Mesendoderm (in vitro differentiated cells): ENCODE measurements at regions not wholly inside any gene's neighbourhood (a gene's known extent, or its start where the extent isn't known, plus 50 kb on each side); places are given as distances from the start of the nearest gene placed in this dataset.
"Not testable (repeated sequence)": the region's sequence is repeated elsewhere in the genome, so short reads cannot be mapped to it uniquely, and the experiment has no call there.

Experiments
- DNase-seq: peaks from one replicate; pipeline ENCODE4 v3.0.0; 2013
- H2AK5ac ChIP-seq: 2 replicates; pipeline ENCODE4 v1.6.1; 2013; ENCODE audit warnings: low read length, inconsistent platforms
- H2BK120ac ChIP-seq: 2 replicates; pipeline ENCODE4 v1.6.1; 2013; ENCODE audit warnings: low read depth, mild to moderate bottlenecking, low read length, moderate library complexity, mixed read lengths
- H2BK15ac ChIP-seq: replicated peaks from 2 replicates; pipeline ENCODE4 v1.6.1; 2013; ENCODE audit warnings: low read depth, mild to moderate bottlenecking, moderate library complexity
- H2BK5ac ChIP-seq: 2 replicates; pipeline ENCODE4 v1.6.1; 2013; ENCODE audit warnings: low read length, inconsistent platforms
- H3K18ac ChIP-seq: 2 replicates; pipeline ENCODE4 v1.6.1; 2013; ENCODE audit warnings: mild to moderate bottlenecking, low read length, mixed read lengths
- H3K23ac ChIP-seq: one replicate; pipeline ENCODE4 v1.6.1; 2013; ENCODE audit warnings: low read length
- H3K27ac ChIP-seq: 2 replicates; pipeline ENCODE4 v1.5.1; 2013; ENCODE audit warnings: low read depth, mild to moderate bottlenecking, inconsistent platforms, low read length, moderate library complexity
- H3K27me3 ChIP-seq: 2 replicates; pipeline ENCODE4 v1.6.1; 2013; ENCODE audit warnings: low read length, control low read depth, mild to moderate bottlenecking, inconsistent platforms; ENCODE audit not compliant: insufficient read depth, poor library complexity
- H3K36me3 ChIP-seq: 2 replicates; pipeline ENCODE4 v1.6.1; 2013; ENCODE audit warnings: low read length, inconsistent platforms; ENCODE audit not compliant: control insufficient read depth, insufficient read depth
- H3K4ac ChIP-seq: one replicate; pipeline ENCODE4 v1.6.1; 2013; ENCODE audit warnings: low read depth, mild to moderate bottlenecking, low read length, moderate library complexity
- H3K4me1 ChIP-seq: 2 replicates; pipeline ENCODE4 v1.6.1; 2013; ENCODE audit warnings: low read depth, low read length, inconsistent platforms; ENCODE audit not compliant: control insufficient read depth
- H3K4me2 ChIP-seq: 2 replicates; pipeline ENCODE4 v1.6.1; 2013; ENCODE audit warnings: low read length
- H3K4me3 ChIP-seq: 2 replicates; pipeline ENCODE4 v1.5.1; 2013; ENCODE audit warnings: mild to moderate bottlenecking, low read length
- H3K56ac ChIP-seq: one replicate; pipeline ENCODE4 v1.6.1; 2013; ENCODE audit warnings: low read length
- H3K79me1 ChIP-seq: 2 replicates; pipeline ENCODE4 v1.6.1; 2013; ENCODE audit warnings: low read length, inconsistent platforms
- H3K79me2 ChIP-seq: 2 replicates; pipeline ENCODE4 v1.6.1; 2013; ENCODE audit warnings: mild to moderate bottlenecking, low read length; ENCODE audit not compliant: control insufficient read depth, insufficient read depth
- H3K9ac ChIP-seq: 2 replicates; pipeline ENCODE4 v1.6.1; 2013; ENCODE audit warnings: low read length, inconsistent platforms
- H4K5ac ChIP-seq: one replicate; pipeline ENCODE4 v1.6.1; 2013; ENCODE audit warnings: low read length
- H4K8ac ChIP-seq: one replicate; pipeline ENCODE4 v1.6.1; 2013; ENCODE audit warnings: low read depth, mild to moderate bottlenecking, control low read depth, low read length, moderate library complexity
- WGBS: extraction: QIAGEN DNeasy Blood & Tissue Kit; methylation state at CpG from one replicate; pipeline ENCODE4 v1.1.7; 2013; ENCODE audit warnings: low lambda C conversion rate, missing lambda C conversion rate; ENCODE audit not compliant: insufficient coverage; ENCODE audit errors: extremely low coverage; 5-methylcytosine and 5-hydroxymethylcytosine counted together

GRCh38 chr20:30815577-30816181, 441.8 kb upstream of the DEFB115 start:
- Histone ChIP-seq H3K4me1 (no peaks in the 10 kb centered on the region), H2BK120ac (no peak overlapping the region), H2AK5ac (no peak overlapping the region), H3K27me3 (no peaks in the 10 kb centered on the region), H2BK15ac (no peak overlapping the region), H3K23ac (no peak overlapping the region), H3K4ac (no peak overlapping the region), H4K5ac (no peak overlapping the region), H3K79me2 (no peaks in the 10 kb centered on the region), H3K56ac (no peak overlapping the region), H4K8ac (no peak overlapping the region), H2BK5ac (no peak overlapping the region), H3K18ac (no peak overlapping the region), H3K4me2 (no peak overlapping the region), H3K4me3 (no peak overlapping the region), H3K79me1 (no peaks in the 10 kb centered on the region), H3K9ac (no peak overlapping the region), H3K36me3 (no peaks in the 10 kb centered on the region), H3K27ac (no peak overlapping the region)
- DNase-seq, result no peak
- WGBS, result no CpG with 5 or more reads among the region's 38 CpGs

- no peak overlapping the region for H3K4ac ChIP-seq
- H3K4me1 ChIP-seq, result no peaks in the 10 kb centered on the region
- no CpG with 5 or more reads among the region's 44 CpGs for WGBS
- H3K79me2 ChIP-seq, result no peaks in the 10 kb centered on the region
- no peak overlapping the region for H3K23ac ChIP-seq
- no peak overlapping the region for H3K4me3 ChIP-seq
- H2BK120ac ChIP-seq, result no peak overlapping the region
- H3K79me1 ChIP-seq, result no peaks in the 10 kb centered on the region
- no peaks in the 10 kb centered on the region for H3K36me3 ChIP-seq
- H3K56ac ChIP-seq, result no peak overlapping the region
- no peak overlapping the region for H4K8ac ChIP-seq
- H3K9ac ChIP-seq, result no peak overlapping the region
- H3K18ac ChIP-seq, result no peak overlapping the region
- no peak overlapping the region for H3K27ac ChIP-seq
- no peak overlapping the region for H2BK5ac ChIP-seq
- H2BK15ac ChIP-seq, result no peak overlapping the region
- no peak for DNase-seq
- H3K4me2 ChIP-seq, result no peak overlapping the region
- no peak overlapping the region for H2AK5ac ChIP-seq
- H3K27me3 ChIP-seq, result no peaks in the 10 kb centered on the region
- no peak overlapping the region for H4K5ac ChIP-seq
These were observed 441.2 kb upstream of the DEFB115 start for GRCh38 chr20:30816182-30816645.

- DNase-seq, H2BK5ac ChIP-seq, H4K5ac ChIP-seq, H3K18ac ChIP-seq, H3K79me2 ChIP-seq, H3K27ac ChIP-seq, H2BK15ac ChIP-seq, H2AK5ac ChIP-seq, H3K27me3 ChIP-seq, H3K23ac ChIP-seq, H3K4me2 ChIP-seq, H4K8ac ChIP-seq, H3K79me1 ChIP-seq, H3K4me1 ChIP-seq, H3K4me3 ChIP-seq, H2BK120ac ChIP-seq, H3K36me3 ChIP-seq, H3K4ac ChIP-seq, H3K56ac ChIP-seq, H3K9ac ChIP-seq: not testable (repeated sequence)
- no CpG with 5 or more reads among the region's 1 CpG for WGBS
These were observed 435.8 kb upstream of the DEFB115 start for GRCh38 chr20:30821615-30822014.

DNA sequence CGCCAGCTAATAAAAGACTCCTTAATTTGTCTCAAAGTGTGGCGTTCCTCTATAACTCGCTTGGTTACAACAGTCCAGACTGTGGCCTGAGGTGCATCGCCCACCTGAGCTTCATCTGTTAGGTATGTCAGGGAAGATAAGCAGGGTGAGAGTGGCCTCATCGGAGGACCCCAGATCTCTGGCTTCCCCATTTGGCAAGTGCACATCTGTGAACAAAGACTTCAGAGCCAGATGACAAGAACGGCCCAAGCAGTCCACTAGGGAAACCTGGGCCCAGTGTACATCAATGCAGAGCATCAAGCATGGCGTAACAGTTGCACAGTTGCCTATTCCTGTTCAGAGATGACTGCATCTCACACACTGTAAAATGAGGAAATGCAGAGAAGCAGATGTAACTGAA, 432.8 kb upstream of the DEFB115 start:
- H4K5ac ChIP-seq, H3K79me2 ChIP-seq, H2BK5ac ChIP-seq, H4K8ac ChIP-seq, H2BK15ac ChIP-seq, H3K23ac ChIP-seq, H3K4ac ChIP-seq, H2BK120ac ChIP-seq, H2AK5ac ChIP-seq, H3K4me1 ChIP-seq, H3K36me3 ChIP-seq, H3K4me2 ChIP-seq, H3K56ac ChIP-seq, H3K79me1 ChIP-seq, H3K4me3 ChIP-seq, H3K27me3 ChIP-seq, H3K27ac ChIP-seq, H3K18ac ChIP-seq, H3K9ac ChIP-seq, DNase-seq: not testable (repeated sequence)
- whole genome bisulfite sequencing, result no CpG with 5 or more reads among the region's 7 CpGs

DNA sequence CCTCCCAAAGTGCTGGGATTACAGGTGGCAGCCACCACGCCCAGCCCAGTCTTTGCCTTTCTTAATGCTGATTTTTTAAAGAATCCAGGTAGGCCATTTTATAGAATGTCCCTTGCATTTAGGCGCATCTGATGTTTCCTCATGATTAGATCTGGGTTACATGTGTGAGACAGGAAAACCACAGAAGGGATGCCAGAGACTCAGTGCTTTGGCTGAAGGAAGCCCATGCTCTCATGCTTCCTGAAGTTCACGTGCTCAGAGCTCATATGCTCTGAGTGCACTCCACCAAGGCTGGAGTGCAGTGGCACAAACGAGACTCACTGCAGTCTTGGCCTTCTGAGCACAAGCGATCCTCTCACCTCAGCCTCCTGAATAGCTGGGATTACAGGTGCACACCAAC, 411.5 kb upstream of the DEFB115 start:
- H4K8ac ChIP-seq, H3K4me3 ChIP-seq, DNase-seq, H3K79me1 ChIP-seq, H3K18ac ChIP-seq, H3K79me2 ChIP-seq, H3K4ac ChIP-seq, H3K4me1 ChIP-seq, H2AK5ac ChIP-seq, H3K56ac ChIP-seq, H3K27ac ChIP-seq, H3K36me3 ChIP-seq, H4K5ac ChIP-seq, H2BK120ac ChIP-seq, H3K4me2 ChIP-seq, H3K23ac ChIP-seq, H2BK5ac ChIP-seq, H3K9ac ChIP-seq, H2BK15ac ChIP-seq, H3K27me3 ChIP-seq: not testable (repeated sequence)
- WGBS, result no CpG with 5 or more reads among the region's 5 CpGs

GRCh38 chr20:30868271-30868670, 389.2 kb upstream of the DEFB115 start:
- not testable (repeated sequence) for H2AK5ac ChIP-seq, H2BK120ac ChIP-seq, H2BK5ac ChIP-seq, H3K79me2 ChIP-seq, H3K23ac ChIP-seq, H3K79me1 ChIP-seq, H3K27me3 ChIP-seq, H3K4me2 ChIP-seq, H4K8ac ChIP-seq, H3K18ac ChIP-seq, H3K4ac ChIP-seq, H3K4me1 ChIP-seq, H3K4me3 ChIP-seq, H3K27ac ChIP-seq, H3K36me3 ChIP-seq, H2BK15ac ChIP-seq, DNase-seq, H4K5ac ChIP-seq, H3K56ac ChIP-seq, H3K9ac ChIP-seq
- WGBS, result no CpG with 5 or more reads among the region's 12 CpGs
